GM13977 (cell line): ENCODE measurements at regions not wholly inside any gene's neighbourhood (a gene's known extent, or its start where the extent isn't known, plus 50 kb on each side); places are given as distances from the start of the nearest gene placed in this dataset.

Source experiments
- DNase-seq: peaks from one replicate; pipeline ENCODE4 v3.0.0; 2012; ENCODE audit warnings: low spot score
- CTCF ChIP-seq: IDR thresholded peaks from 2 replicates; pipeline ENCODE4 v1.5.1; 2012; ENCODE audit warnings: mild to moderate bottlenecking, control low read depth; ENCODE audit not compliant: insufficient read depth; ENCODE audit errors: extremely low read depth, missing control alignments
- in situ Hi-C: fragments of 300-500 bp; cut with MboI; formaldehyde crosslinking; loops from one replicate; pipeline ENCODE4 v1.12.0; 2022; ENCODE audit warnings: low sequenced_read_pairs, low pct_unique_long_range_greater_than_20kb, mixed read lengths, inconsistent platforms; ENCODE audit not compliant: unreplicated experiment

GRCh38 chr19:20256606-20257005 is 89.6 kb downstream of the ZNF486 start:
- no peak for DNase-seq
- no peak for TF ChIP-seq CTCF
- in situ Hi-C loops, result no loop called here

GRCh38 chr19:20254121-20254520 is 87.1 kb downstream of the ZNF486 start:
- TF ChIP-seq CTCF, result no peak
- no peak for DNase-seq
- in situ Hi-C loops, result no loop called here

- TF ChIP-seq CTCF, result no peak
- no peak for DNase-seq
- in situ Hi-C loops, result no loop called here
Measured at GRCh38 chr19:20252613-20253012, 85.6 kb downstream of the ZNF486 start.

- in situ Hi-C loops, result no loop called here
- TF ChIP-seq CTCF, result no peak
Measured at GRCh38 chr19:20250627-20251026, 83.6 kb downstream of the ZNF486 start.

GRCh38 chr19:20250121-20250520 is 83.1 kb downstream of the ZNF486 start:
- no peak for TF ChIP-seq CTCF
- no peak for DNase-seq
- in situ Hi-C loops, result no loop called here

More at GRCh38 chr19:20250627-20251026, 83.6 kb downstream of the ZNF486 start:
- DNase-seq, result no peak
